Spinal cord (tissue), 9 donors: ENCODE measurements at regions not wholly inside any gene's neighbourhood (a gene's known extent, or its start where the extent isn't known, plus 50 kb on each side); places are given as distances from the start of the nearest gene placed in this dataset.
"Not testable (repeated sequence)": the region's sequence is repeated elsewhere in the genome, so short reads cannot be mapped to it uniquely, and the experiment has no call there.

Experiments used
- DNase-seq, 6 donors: peaks; one replicate each; pipeline versions ENCODE4 v3.0.0 to v3.0.0-alpha.2; 2013 to 2015; ENCODE audit warnings: low spot score in 6 of 6, low read depth in 4 of 6
- H3K27ac ChIP-seq: one replicate; pipeline ENCODE4 v1.5.1; 2013; ENCODE audit warnings: low read depth, low read length, control low read depth
- H3K27me3 ChIP-seq: one replicate; pipeline ENCODE4 v1.6.1; 2013; ENCODE audit warnings: low read length; ENCODE audit not compliant: control insufficient read depth, insufficient read depth
- H3K36me3 ChIP-seq: one replicate; pipeline ENCODE4 v1.6.1; 2013; ENCODE audit warnings: low read length; ENCODE audit not compliant: control insufficient read depth, insufficient read depth
- H3K4me1 ChIP-seq: one replicate; pipeline ENCODE4 v1.6.1; 2013; ENCODE audit warnings: low read length; ENCODE audit not compliant: control insufficient read depth, insufficient read depth
- H3K4me3 ChIP-seq: one replicate; pipeline ENCODE4 v1.5.1; 2013; ENCODE audit warnings: low read depth, low read length, control low read depth
- H3K9me3 ChIP-seq: one replicate; pipeline ENCODE4 v1.6.1; 2013; ENCODE audit warnings: low read length; ENCODE audit not compliant: control insufficient read depth, insufficient read depth
- WGBS: methylation state at CpG from one replicate; pipeline ENCODE4 v1.1.5; 2013; ENCODE audit warnings: missing lambda C conversion rate; ENCODE audit not compliant: insufficient coverage; 5-methylcytosine and 5-hydroxymethylcytosine counted together
- donor health status: healthy.

DNA sequence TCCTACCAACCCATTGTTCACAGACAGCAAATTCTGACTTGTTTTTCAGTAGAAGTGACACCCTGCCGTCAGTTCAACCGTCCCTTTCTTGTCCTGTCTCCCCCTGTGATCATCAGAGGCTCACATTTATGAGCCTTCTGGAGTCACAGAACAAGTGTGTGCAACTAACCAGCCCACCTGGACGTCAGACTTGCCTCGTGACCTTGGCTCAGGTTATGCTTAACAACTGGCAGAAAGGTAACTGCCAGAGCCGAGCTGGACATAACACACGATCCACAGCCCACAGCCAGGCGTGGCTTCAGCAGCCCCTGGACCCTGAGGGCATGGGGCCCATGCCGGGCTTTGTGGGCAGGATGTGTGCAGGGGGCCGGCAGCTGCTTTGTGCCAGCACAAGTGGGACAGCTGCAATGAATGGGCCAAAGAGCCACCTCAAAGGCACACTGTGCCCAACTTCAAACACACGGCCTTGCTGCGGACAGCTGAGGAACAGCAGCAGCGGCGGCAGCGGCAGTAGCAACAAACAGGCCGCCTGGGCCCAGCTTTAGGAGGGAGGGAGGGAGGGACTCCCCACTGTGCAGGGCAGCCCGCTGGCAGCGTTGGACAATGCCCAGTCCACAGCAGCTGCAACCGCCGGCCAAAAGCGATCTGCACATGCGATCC is 103.9 kb downstream of the ZBTB18 start:
- Histone ChIP-seq H3K4me3 (no peak overlapping the region), H3K27me3 (peaks cover 6% of the 10 kb centered on the region), H3K9me3 (no peaks in the 10 kb centered on the region), H3K36me3 (no peaks in the 10 kb centered on the region), H3K4me1 (peaks cover 10% of the 10 kb centered on the region), H3K27ac (no peak overlapping the region)
- WGBS, result 28% methylated on average over 21 of the region's 21 CpGs
- peak in 3 of 6 donors; percentile 25 to 68 (median 57) for DNase-seq

DNA sequence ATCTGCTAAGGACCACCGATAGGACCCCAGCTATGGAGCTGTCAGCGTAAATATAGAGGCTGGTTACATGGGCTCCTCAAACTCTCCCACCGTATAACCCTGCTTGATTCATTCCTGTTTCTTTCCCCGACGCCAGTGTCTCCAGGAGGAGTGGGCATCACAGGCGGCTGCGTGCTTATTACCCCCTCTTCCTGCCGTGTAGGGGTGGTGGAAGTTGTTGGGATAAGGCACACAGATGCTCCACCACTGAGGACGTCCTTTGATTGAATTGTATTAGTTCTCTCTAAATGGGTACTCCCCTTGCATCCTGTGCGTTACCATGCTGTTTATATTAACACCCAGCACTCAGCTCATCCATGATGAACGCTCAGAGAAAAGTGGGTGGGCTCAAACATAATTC is 104.6 kb downstream of the ZBTB18 start:
- no peaks in the 10 kb centered on the region for H3K9me3 ChIP-seq
- H3K36me3 ChIP-seq, result no peaks in the 10 kb centered on the region
- 63% methylated on average over 2 of the region's 11 CpGs for whole genome bisulfite sequencing
- no peak for DNase-seq
- H3K4me3 ChIP-seq, result no peak overlapping the region
- peaks cover 6% of the 10 kb centered on the region for H3K27me3 ChIP-seq
- H3K27ac ChIP-seq, result no peak overlapping the region
- H3K4me1 ChIP-seq, result peaks cover 10% of the 10 kb centered on the region

DNA sequence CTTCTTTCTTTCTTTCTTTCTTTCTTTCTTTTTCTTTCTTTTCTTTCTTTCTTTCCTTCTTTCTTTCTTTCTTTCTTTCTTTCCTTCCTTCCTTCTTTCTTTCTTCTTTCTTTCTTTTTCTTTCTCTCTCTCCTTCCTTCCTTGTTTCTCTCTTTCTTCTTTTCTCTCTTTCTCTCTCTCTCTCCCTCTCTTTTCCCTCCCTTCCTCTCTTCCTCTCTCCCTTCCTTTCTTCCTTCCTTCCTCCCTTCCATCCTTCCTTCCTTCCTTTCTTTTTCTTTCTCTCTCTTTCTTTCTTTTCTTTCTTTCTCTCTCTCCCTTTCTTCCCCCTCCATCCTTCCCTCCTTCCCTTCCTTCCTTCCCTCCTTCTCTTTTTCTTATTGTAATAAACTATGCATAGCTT is 105.5 kb downstream of the ZBTB18 start:
- not testable (repeated sequence) for H3K36me3 ChIP-seq, H3K4me3 ChIP-seq

DNA sequence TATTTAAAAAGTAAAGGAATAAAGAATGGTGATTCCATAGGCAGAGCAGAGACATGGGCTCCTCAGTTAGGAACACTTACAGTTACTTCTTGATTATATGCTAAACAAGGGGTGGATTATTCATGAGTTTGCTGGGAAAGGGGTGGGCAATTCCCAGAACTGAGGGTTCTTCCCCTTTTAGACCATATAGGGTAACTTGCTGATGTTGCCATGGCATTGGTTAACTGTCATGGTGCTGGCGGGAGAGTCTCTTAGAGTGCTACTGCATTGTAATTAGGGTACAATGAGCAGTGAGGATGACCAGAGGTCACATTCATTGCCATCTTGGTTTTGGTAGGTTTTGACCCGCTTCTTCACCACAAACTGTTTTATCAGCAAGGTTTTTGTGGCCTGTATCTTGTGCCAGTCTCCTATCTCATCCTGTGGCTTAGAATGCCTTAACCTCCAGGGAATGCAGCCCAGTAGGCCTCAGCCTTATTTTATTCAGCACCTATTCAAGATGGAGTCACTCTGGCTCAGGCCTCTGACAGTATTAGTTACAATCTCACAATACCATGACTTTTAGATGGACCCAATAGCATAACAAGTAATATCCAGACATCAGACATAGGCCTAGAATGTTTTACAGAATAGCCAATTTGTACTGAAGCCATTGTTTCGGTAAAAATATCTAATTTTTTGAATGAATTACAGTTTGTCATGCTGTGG is 106.8 kb downstream of the ZBTB18 start:
- Histone ChIP-seq H3K27ac (no peak overlapping the region), H3K27me3 (peaks cover 6% of the 10 kb centered on the region), H3K9me3 (no peaks in the 10 kb centered on the region), H3K4me3 (no peak overlapping the region), H3K36me3 (no peaks in the 10 kb centered on the region), H3K4me1 (peaks cover 10% of the 10 kb centered on the region)
- no peak for DNase-seq
- 100% methylated on average over 1 of the region's 3 CpGs for WGBS

More for the DNA sequence above, 105.5 kb downstream of the ZBTB18 start:
- H3K27me3 ChIP-seq, DNase-seq, H3K27ac ChIP-seq, H3K9me3 ChIP-seq: not testable (repeated sequence)
- H3K4me1 ChIP-seq, result peaks cover 10% of the 10 kb centered on the region

DNA sequence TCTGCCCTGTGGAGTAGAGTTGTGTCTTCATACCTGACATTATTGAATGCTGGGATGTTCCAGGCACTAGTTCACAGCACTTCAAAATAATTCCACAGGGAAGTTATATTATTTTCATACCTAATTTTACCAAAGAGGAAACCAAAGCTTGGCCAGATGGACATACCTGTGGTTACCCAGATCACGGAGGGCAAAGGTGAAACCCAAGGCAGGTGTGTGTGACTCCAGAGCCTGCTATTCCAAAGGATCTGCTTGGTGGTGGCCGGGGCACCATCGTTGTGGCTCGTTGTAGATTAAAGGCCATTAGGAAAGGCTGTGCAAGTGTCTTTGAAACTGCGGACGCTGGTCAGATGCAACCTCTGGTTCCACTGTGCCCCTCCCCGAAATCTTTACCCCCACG is 108.6 kb downstream of the ZBTB18 start:
- 83% methylated on average over 8 of the region's 8 CpGs for WGBS
- no peak overlapping the region for H3K27ac ChIP-seq
- H3K9me3 ChIP-seq, result no peaks in the 10 kb centered on the region

DNA sequence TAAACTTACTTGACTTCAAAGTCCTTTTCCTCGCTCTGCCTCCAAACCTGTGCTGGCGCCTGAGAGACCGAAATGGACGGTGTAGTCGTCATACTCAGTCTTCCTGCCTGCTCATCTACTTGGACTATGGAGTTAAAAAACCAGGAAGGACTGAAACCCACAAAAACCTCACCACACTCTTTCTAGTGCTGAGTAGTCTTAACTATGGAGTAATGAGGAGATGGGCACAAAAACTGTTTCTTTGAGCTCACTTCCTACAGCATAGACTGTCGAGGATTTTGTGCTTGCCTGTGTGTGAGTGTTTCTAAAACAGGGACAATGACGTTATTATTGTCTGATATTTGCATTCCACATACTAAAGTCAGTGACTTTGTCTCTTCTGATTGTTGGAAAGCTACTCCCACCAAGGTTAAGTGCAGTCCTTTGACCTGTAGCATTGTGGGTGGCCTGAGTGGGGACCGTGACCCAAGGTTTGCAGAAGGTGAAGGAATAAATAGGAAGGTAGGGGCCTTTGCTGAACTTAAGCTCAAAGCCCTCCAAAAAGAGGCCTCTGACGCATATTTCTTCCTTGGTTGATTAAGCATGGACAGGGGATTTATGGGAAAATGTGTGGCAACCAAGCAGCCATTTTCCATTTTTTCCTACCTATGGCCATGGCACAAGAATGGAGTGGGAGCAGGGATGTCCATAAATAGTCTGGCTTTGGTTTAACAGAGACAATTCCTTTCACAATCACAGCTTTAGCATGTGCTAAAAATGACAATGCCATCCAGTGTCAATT is 109.6 kb downstream of the ZBTB18 start:
- DNase-seq, result no peak
- Histone ChIP-seq H3K9me3 (no peaks in the 10 kb centered on the region), H3K4me1 (peaks cover 6% of the 10 kb centered on the region), H3K27ac (no peak overlapping the region), H3K27me3 (no peaks in the 10 kb centered on the region), H3K36me3 (no peaks in the 10 kb centered on the region), H3K4me3 (no peak overlapping the region)
- 90% methylated on average over 1 of the region's 9 CpGs for WGBS

More for the DNA sequence above, 108.6 kb downstream of the ZBTB18 start:
- H3K27me3 ChIP-seq, result peaks cover 6% of the 10 kb centered on the region
- H3K36me3 ChIP-seq, result no peaks in the 10 kb centered on the region
- no peak overlapping the region for H3K4me3 ChIP-seq
- DNase-seq, result no peak
- H3K4me1 ChIP-seq, result peaks cover 16% of the 10 kb centered on the region

DNA sequence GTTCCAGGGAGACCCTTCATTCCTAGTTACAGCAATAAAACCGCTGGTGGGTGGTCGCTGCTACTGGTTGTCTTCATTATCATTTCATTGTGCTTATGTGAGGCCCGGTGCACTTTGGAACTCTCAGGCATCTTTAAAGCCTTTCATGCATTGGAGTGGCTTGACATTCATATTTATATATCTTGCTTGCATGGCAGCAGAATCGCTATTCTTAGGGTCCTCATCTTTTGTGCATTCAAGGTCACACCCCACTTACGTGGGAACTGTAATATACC is 110.1 kb downstream of the ZBTB18 start:
- 49% methylated on average over 2 of the region's 5 CpGs for WGBS
- H3K36me3 ChIP-seq, result no peaks in the 10 kb centered on the region
- no peak overlapping the region for H3K27ac ChIP-seq
- no peaks in the 10 kb centered on the region for H3K27me3 ChIP-seq
- H3K4me3 ChIP-seq, result no peak overlapping the region
- H3K4me1 ChIP-seq, result peaks cover 5% of the 10 kb centered on the region
- DNase-seq, result peak in 1 of 6 donors; percentile 87
- no peaks in the 10 kb centered on the region for H3K9me3 ChIP-seq

DNA sequence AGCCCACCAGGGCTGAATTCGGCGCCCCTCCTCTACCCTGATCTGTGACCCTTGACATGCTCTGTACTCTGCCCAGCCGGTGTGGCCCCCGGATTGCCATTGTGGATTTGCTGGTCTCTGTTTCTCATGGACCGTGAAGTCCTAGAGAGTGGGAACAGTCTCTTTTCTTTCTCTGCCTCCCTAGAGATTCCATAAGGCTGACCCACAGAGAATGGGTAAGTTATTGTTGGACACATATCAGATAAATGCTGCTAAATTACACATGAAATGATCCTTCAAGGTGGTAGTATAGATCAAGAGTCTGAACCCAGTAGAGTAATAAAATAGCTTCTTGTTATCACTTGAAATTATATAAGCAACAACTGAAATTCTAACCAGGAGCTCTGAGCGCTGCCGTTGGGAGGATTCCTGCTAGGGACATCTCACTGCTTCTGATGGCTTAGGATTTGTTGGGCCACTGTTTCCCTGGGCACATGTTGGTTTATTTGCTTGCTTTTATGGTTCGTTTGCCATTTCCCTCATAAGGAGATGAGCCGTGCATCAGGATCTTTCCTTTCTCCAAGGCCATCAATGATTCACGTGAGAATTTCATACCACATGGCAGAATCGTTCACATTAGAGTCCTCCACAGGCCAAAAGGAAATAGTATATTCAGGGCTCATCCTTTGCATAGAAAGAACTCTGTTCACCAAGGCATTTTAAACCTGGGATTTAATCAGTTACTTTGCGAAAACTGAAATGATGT is 111.9 kb downstream of the ZBTB18 start:
- 88% methylated on average over 8 of the region's 12 CpGs for WGBS

DNA sequence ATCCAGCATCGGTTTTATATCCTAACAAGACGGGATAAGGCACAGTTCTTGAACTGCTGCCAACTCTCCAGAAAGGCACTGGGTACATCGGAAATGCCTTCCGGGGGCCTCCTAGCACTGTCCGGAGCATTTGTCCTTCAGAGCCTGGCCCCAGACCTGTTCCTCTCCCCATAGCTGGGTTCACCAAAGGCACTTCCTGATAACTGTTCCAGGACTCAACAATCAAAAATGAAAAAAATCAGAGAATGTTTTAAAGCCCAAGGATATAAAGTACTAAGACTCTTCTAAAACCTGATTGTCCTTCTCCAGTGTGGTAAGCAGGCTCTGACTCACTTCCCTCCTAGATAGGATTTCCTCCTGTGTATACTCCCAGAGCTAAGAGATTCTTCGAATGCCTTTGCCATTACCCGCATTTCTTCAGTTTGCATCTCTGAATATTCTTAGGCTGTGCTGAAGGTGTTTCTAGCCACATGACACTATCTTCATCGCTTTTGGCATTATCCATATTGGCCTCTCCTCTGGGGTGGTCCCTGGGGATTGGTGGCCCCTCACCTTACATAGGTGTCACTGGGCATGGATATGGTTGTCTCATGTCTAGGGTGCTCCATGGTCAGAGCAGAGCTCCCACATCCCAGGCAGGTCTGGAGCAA is 112.9 kb downstream of the ZBTB18 start:
- WGBS, result 57% methylated on average over 6 of the region's 8 CpGs
- Histone ChIP-seq H3K9me3 (no peaks in the 10 kb centered on the region), H3K4me1 (peaks cover 5% of the 10 kb centered on the region), H3K4me3 (no peak overlapping the region), H3K36me3 (no peaks in the 10 kb centered on the region), H3K27me3 (no peaks in the 10 kb centered on the region), H3K27ac (no peak overlapping the region)
- DNase-seq, result no peak

More for the DNA sequence above, 111.9 kb downstream of the ZBTB18 start:
- Histone ChIP-seq H3K27ac (no peak overlapping the region), H3K27me3 (no peaks in the 10 kb centered on the region), H3K4me1 (peaks cover 5% of the 10 kb centered on the region), H3K9me3 (no peaks in the 10 kb centered on the region), H3K4me3 (no peak overlapping the region), H3K36me3 (no peaks in the 10 kb centered on the region)
- DNase-seq, result peak in 1 of 6 donors; percentile 39
